Natural killer cell (primary cell): ENCODE measurements at regions not wholly inside any gene's neighbourhood (a gene's known extent, or its start where the extent isn't known, plus 50 kb on each side); places are given as distances from the start of the nearest gene placed in this dataset.

Experiments
- ATAC-seq, 3 donors: fragments of 150-1000 bp in 2 of 3; fragments of 200-7000 bp in 1 of 3; cut with Tn5 transposase; 1 replicate in 1 of 3; 2 replicates in 2 of 3; pipeline ENCODE4 v1.10.0; 2021; ENCODE audit warnings: mild to moderate bottlenecking in 2 of 3, moderate library complexity in 2 of 3
- DNase-seq, 2 donors: peaks; one replicate each; pipeline versions ENCODE4 v3.0.0 to v3.0.0-alpha.2; 2013 to 2021; ENCODE audit warnings: mixed read lengths in 1 of 2
- H3K27ac ChIP-seq: one replicate; pipeline ENCODE4 v1.5.1; 2013; ENCODE audit warnings: mild to moderate bottlenecking, low read length
- H3K27me3 ChIP-seq: one replicate; pipeline ENCODE4 v1.6.1; 2013; ENCODE audit warnings: low read length; ENCODE audit not compliant: control insufficient read depth, insufficient read depth
- H3K36me3 ChIP-seq: one replicate; pipeline ENCODE4 v1.6.1; 2013; ENCODE audit warnings: low read length; ENCODE audit not compliant: control insufficient read depth, insufficient read depth
- H3K4me1 ChIP-seq: one replicate; pipeline ENCODE4 v1.6.1; 2013; ENCODE audit warnings: low read length; ENCODE audit not compliant: control insufficient read depth, insufficient read depth
- H3K4me3 ChIP-seq: one replicate; pipeline ENCODE4 v1.5.1; 2013; ENCODE audit warnings: low read length
- H3K9me3 ChIP-seq: one replicate; pipeline ENCODE4 v1.6.1; 2013; ENCODE audit warnings: low read length; ENCODE audit not compliant: control insufficient read depth, insufficient read depth
- H3K27ac Mint-ChIP-seq, 2 donors: one replicate each; pipeline ENCODE4 v1.8.0; 2022; ENCODE audit warnings: mild to moderate bottlenecking in 2 of 2, mixed read lengths in 2 of 2, moderate library complexity in 1 of 2
- H3K27me3 Mint-ChIP-seq, 2 donors: one replicate each; pipeline ENCODE4 v1.8.0; 2022; ENCODE audit warnings: low read depth in 2 of 2, mixed read lengths in 2 of 2
- H3K36me3 Mint-ChIP-seq: one replicate; pipeline ENCODE4 v1.8.0; 2022; ENCODE audit warnings: mixed read lengths
- H3K4me1 Mint-ChIP-seq, 2 donors: one replicate each; pipeline ENCODE4 v1.8.0; 2022; ENCODE audit warnings: mixed read lengths in 2 of 2
- H3K4me3 Mint-ChIP-seq: one replicate; pipeline ENCODE4 v1.8.0; 2022; ENCODE audit warnings: mild to moderate bottlenecking, moderate library complexity, mixed read lengths
- H3K9me3 Mint-ChIP-seq, 2 donors: one replicate each; pipeline ENCODE4 v1.8.0; 2022; ENCODE audit warnings: mixed read lengths in 2 of 2
- CTCF ChIP-seq: fragments of 200-600 bp; IDR thresholded peaks from one replicate; pipeline ENCODE4 v1.8.0; 2022; ENCODE audit warnings: antibody characterized with exemption
- WGBS: methylation state at CpG from one replicate; pipeline ENCODE4 v1.1.7; 2013; ENCODE audit warnings: missing lambda C conversion rate; ENCODE audit not compliant: insufficient coverage; 5-methylcytosine and 5-hydroxymethylcytosine counted together
- intact Hi-C: fragments of 100-400 bp; cut with micrococcal nuclease; formaldehyde crosslinking; loops from one replicate; pipeline ENCODE4 v1.14.2; 2022

- Mint-ChIP-seq H3K36me3 (peaks cover 12% of the 10 kb centered on the region), H3K27ac (no peak overlapping the region), H3K9me3 (peaks cover 3 to 8% of the 10 kb centered on the region in 2 donors), H3K4me3 (no peak overlapping the region), H3K4me1 (no peaks in the 10 kb centered on the region), H3K27me3 (no peaks in the 10 kb centered on the region)
- H3K27ac ChIP-seq, result no peak overlapping the region
- intact Hi-C loops, result no loop called here
- TF ChIP-seq CTCF, result no peak
- ATAC-seq (no peak), DNase-seq (no peak)
- no peak overlapping the region for H3K4me3 ChIP-seq
- H3K27me3 ChIP-seq, result no peaks in the 10 kb centered on the region
- H3K9me3 ChIP-seq, result no peaks in the 10 kb centered on the region
- H3K4me1 ChIP-seq, result no peaks in the 10 kb centered on the region
- H3K36me3 ChIP-seq, result no peaks in the 10 kb centered on the region
- WGBS, result 80% methylated on average over 3 of the region's 4 CpGs
These were observed 176.3 kb downstream of the ZMAT3 start for GRCh38 chr3:178895178-178895789.
